Chondrocyte (in vitro differentiated cells): ENCODE measurements at regions not wholly inside any gene's neighbourhood (a gene's known extent, or its start where the extent isn't known, plus 50 kb on each side); places are given as distances from the start of the nearest gene placed in this dataset.
"Not testable (repeated sequence)": the region's sequence is repeated elsewhere in the genome, so short reads cannot be mapped to it uniquely, and the experiment has no call there.

Source experiments
- DNase-seq: peaks from one replicate; pipeline ENCODE4 v3.0.0; 2021; ENCODE audit warnings: mixed read lengths, low spot score
- H3K27ac Mint-ChIP-seq: one replicate; pipeline ENCODE4 v1.8.0; 2021; ENCODE audit warnings: mild to moderate bottlenecking, moderate library complexity, mixed read lengths; ENCODE audit not compliant: unreplicated experiment
- H3K27me3 Mint-ChIP-seq: 2 replicates; pipeline ENCODE4 v1.8.0; 2021; ENCODE audit warnings: low read depth, mixed read lengths
- H3K36me3 Mint-ChIP-seq: 2 replicates; pipeline ENCODE4 v1.8.0; 2021; ENCODE audit warnings: low read depth, mixed read lengths
- H3K4me1 Mint-ChIP-seq: 2 replicates; pipeline ENCODE4 v1.8.0; 2021; ENCODE audit warnings: low read depth, mild to moderate bottlenecking, mixed read lengths
- H3K4me3 Mint-ChIP-seq: one replicate; pipeline ENCODE4 v1.8.0; 2021; ENCODE audit warnings: mild to moderate bottlenecking, moderate library complexity, mixed read lengths; ENCODE audit not compliant: unreplicated experiment
- H3K9me3 Mint-ChIP-seq: 2 replicates; pipeline ENCODE4 v1.8.0; 2021; ENCODE audit warnings: low read depth, mixed read lengths
- TF ChIP-seq, protein P1 (sequence below): fragments of 200-600 bp; sonication (generic); IDR thresholded peaks from 2 replicates; pipeline ENCODE4 v1.5.0; 2021; ENCODE audit warnings: antibody characterized with exemption, mild to moderate bottlenecking, moderate library complexity

DNA sequence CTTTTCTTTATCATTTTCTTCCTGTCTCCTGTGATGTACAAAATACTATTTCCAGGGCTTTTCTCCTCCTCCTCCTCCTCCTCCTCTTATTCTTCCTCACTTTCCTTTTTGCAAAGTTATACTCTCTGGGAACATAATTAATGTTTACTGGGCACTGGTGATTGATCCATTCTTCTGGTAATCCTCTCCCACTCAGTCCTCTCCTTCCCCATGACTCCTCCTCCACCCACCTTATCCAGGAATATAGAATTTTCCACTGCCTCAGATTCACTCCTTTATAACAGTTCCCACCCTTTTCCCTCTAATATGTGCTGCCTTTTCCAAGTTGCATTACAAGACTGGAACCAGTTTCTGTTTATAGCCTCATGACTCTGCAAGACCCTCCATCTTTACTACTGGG, 62.5 kb upstream of the IYD start:
- H3K9me3 Mint-ChIP-seq: no peaks in the 10 kb centered on the region

DNA sequence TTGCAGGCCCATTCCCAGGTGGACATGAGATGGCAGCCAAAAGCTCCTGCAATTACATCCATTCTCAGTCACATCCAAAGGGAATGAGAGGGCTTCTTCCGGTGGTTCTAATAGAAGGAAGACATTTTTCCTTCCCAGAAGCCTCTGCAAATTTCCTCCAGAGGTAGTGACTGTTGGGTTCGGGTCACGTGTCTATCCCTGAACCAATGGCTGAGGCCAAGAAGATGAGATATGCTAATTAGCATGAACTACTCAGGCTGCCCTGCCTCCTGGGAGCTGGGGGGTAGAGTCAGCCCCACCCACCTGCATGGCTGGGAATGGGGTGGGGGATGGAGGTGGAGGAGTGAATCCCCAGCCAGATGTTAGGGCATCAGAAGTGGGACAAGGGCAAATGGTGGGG, 61.3 kb upstream of the IYD start:
- no peaks in the 10 kb centered on the region for H3K9me3 Mint-ChIP-seq
- H3K4me1 Mint-ChIP-seq: peaks cover 2% of the 10 kb centered on the region
- H3K4me3 Mint-ChIP-seq: no peak overlapping the region
- TF ChIP-seq, protein P1, sequence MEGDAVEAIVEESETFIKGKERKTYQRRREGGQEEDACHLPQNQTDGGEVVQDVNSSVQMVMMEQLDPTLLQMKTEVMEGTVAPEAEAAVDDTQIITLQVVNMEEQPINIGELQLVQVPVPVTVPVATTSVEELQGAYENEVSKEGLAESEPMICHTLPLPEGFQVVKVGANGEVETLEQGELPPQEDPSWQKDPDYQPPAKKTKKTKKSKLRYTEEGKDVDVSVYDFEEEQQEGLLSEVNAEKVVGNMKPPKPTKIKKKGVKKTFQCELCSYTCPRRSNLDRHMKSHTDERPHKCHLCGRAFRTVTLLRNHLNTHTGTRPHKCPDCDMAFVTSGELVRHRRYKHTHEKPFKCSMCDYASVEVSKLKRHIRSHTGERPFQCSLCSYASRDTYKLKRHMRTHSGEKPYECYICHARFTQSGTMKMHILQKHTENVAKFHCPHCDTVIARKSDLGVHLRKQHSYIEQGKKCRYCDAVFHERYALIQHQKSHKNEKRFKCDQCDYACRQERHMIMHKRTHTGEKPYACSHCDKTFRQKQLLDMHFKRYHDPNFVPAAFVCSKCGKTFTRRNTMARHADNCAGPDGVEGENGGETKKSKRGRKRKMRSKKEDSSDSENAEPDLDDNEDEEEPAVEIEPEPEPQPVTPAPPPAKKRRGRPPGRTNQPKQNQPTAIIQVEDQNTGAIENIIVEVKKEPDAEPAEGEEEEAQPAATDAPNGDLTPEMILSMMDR: no peak
- DNase-seq: no peak
- peaks cover 3% of the 10 kb centered on the region for H3K27me3 Mint-ChIP-seq
- H3K36me3 Mint-ChIP-seq: peaks cover 3% of the 10 kb centered on the region
- no peak overlapping the region for H3K27ac Mint-ChIP-seq

More for the DNA sequence above, 62.5 kb upstream of the IYD start:
- Mint-ChIP-seq H3K27ac (no peak overlapping the region), H3K36me3 (peaks cover 3% of the 10 kb centered on the region), H3K27me3 (peaks cover 3% of the 10 kb centered on the region), H3K4me3 (no peak overlapping the region), H3K4me1 (peaks cover 10% of the 10 kb centered on the region)
- no peak for DNase-seq
- TF ChIP-seq, protein P1: no peak

DNA sequence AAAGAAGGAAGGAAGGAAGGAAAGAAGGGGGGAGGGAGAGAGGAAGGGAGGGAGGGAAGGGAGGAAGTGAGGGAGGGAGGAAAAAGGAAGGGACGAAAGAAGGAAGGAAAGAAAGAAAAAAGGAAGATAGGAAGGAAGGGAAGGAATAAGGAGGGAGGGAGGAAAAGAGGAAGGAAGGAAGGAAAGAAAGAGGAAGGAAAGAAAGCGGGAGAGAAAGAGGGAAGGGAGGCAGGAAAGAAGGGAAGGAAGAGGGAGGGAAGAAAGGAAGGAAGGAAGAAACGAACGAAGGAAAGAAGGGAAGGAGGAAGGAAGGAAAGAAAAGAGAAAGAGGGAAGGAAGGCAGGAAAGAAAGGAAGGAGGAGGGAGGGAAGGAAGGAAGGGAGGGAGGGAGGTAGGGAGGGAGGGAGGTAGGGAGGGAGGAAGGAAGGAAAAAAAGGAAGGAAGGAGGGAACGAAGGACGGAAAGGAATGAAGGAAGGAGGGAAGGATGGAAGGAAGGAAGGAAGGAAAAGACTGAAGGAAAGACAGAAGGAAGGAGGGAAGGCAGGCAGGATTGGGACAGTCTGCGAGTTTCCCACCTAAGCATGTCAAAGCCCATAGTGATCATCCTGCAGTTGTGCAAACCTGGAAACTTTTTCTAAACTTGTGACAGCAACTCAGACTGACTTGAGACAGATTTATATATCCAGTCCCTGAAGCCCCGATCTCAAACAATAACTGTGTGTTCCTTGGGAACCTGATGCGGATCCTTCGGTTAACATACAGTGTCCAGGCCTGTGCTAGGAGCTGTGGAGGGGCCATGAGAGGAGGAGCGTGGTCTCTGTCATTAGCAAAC, 59.8 kb upstream of the IYD start:
- Mint-ChIP-seq H3K4me1 (no peaks in the 10 kb centered on the region), H3K9me3 (no peaks in the 10 kb centered on the region), H3K27me3 (peaks cover 5% of the 10 kb centered on the region), H3K27ac (no peak overlapping the region), H3K36me3 (peaks cover 3% of the 10 kb centered on the region), H3K4me3 (no peak overlapping the region)
- DNase-seq: no peak
- TF ChIP-seq, protein P1: no peak

DNA sequence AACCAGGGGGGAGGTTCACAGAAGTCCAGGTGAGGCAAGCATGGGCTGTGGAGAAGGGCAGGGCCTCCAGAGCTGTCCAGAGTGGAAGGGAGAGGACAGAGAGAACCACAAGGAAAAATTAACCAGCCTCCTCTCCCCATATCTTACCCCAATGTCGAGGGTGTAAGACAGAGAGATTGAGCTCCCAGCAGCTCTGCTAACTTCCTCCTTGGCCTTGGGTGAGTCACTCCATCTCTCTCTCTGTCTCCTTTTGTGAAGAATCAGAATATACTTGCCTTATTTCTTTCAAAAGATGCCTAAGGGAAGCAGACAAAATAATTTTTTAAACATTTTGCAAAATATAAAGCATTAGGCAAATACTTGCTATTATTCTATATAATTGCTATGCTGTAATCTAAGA, 58.3 kb upstream of the IYD start:
- no peak overlapping the region for H3K27ac Mint-ChIP-seq
- no peak overlapping the region for H3K4me3 Mint-ChIP-seq
- TF ChIP-seq, protein P1: no peak
- H3K4me1 Mint-ChIP-seq: peaks cover 5% of the 10 kb centered on the region
- peaks cover 5% of the 10 kb centered on the region for H3K27me3 Mint-ChIP-seq
- H3K9me3 Mint-ChIP-seq: no peaks in the 10 kb centered on the region
- DNase-seq: no peak
- peaks cover 3% of the 10 kb centered on the region for H3K36me3 Mint-ChIP-seq

DNA sequence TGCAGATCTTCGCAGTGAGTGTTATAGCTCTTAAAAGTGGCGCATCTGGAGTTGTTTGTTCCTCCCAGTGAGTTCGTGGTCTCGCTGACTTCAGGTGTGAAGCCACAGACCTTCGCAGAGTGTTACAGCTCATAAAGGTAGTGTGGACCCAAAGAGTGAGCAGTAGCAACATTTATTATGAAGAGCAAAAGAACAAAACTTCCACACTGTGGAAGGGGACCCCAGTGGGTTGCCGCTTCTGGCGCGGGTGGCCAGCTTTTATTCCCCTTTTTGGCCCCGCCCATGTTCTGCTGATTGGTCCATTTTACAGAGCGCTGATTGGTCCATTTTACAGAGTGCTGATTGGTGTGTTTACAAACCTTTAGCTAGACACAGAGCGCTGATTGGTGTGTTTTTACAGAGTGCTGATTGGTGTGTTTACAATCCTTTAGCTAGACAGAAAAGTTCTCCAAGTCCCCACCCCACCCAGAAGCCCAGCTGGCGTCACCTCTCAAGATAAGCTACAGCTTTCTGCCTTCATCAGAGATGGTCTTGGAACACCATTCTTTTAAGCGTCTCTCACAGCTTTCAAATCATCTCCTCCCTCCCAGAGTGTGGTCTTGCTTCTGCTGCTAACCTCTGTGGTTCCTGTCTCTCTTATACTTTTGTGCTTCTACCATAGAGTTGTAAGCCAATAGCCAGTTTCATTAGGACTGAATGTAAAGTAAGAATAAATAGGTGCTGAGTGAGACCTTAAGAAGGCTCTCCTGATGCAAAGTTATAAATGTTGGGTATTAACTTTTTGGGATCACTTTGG, 57.5 kb upstream of the IYD start:
- not testable (repeated sequence) for H3K4me3 Mint-ChIP-seq, DNase-seq, H3K27me3 Mint-ChIP-seq, H3K4me1 Mint-ChIP-seq, H3K9me3 Mint-ChIP-seq, H3K27ac Mint-ChIP-seq, H3K36me3 Mint-ChIP-seq
